Lower leg skin (tissue), 4 donors: ENCODE measurements at regions not wholly inside any gene's neighbourhood (a gene's known extent, or its start where the extent isn't known, plus 50 kb on each side); places are given as distances from the start of the nearest gene placed in this dataset.
A peak's percentile ranks its signal among the peaks of the same experiment; 100 is the strongest.

ENCODE experiments used
- DNase-seq, 2 donors: peaks; one replicate each; pipeline ENCODE4 v3.0.0-alpha.2; 2019; ENCODE audit warnings: low spot score in 2 of 2
- H3K4me3 ChIP-seq: fragments of 200-600 bp; sonication (generic); 2 replicates; pipeline ENCODE4 v1.5.1; 2017; ENCODE audit warnings: mild to moderate bottlenecking, low read depth; ENCODE audit not compliant: poor library complexity, severe bottlenecking
- CTCF ChIP-seq, 3 donors: fragments of 450-650 bp; IDR thresholded peaks; one replicate each; pipeline ENCODE4 v1.5.1; 2016; ENCODE audit warnings: antibody characterized with exemption in 3 of 3, mild to moderate bottlenecking in 3 of 3, moderate library complexity in 2 of 3
- POLR2A ChIP-seq, 2 donors: fragments of 450-650 bp; IDR thresholded peaks; one replicate each; pipeline ENCODE4 v1.6.1; 2016 to 2017; ENCODE audit warnings: antibody characterized with exemption in 2 of 2, mild to moderate bottlenecking in 1 of 2, moderate library complexity in 1 of 2
- WGBS, 2 donors: methylation state at CpG; one replicate each; pipeline ENCODE4 v1.1.5; 2018; 5-methylcytosine and 5-hydroxymethylcytosine counted together
- intact Hi-C: fragments of 100-400 bp; cut with DNase I; formaldehyde crosslinking; loops from one replicate; pipeline ENCODE4 v1.15.0; 2023; ENCODE audit warnings: low total_unique reads

- TF ChIP-seq POLR2A (IDR thresholded peaks at IDR 0.05) (no peak), CTCF (IDR thresholded peaks at IDR 0.05) (no peak)
- 46% methylated on average over 6 of the region's 6 CpGs for WGBS, 2 donors
- intact Hi-C loops = no loop called here
- no peak overlapping the region for H3K4me3 ChIP-seq
- peak in 1 of 2 donors; percentile 7 for DNase-seq
Observed at GRCh38 chr20:58054082-58054779, 174.2 kb downstream of the ANKRD60 start.

- no peak overlapping the region for H3K4me3 ChIP-seq
- 78 to 92% methylated on average over 10 of the region's 10 CpGs for whole genome bisulfite sequencing, 2 donors
- intact Hi-C loops = no loop called here
- TF ChIP-seq CTCF (IDR thresholded peaks at IDR 0.05) (no peak), POLR2A (IDR thresholded peaks at IDR 0.05) (no peak)
- DNase-seq = peak; percentile 7 to 62
Observed at GRCh38 chr20:58053391-58054055, 174.9 kb downstream of the ANKRD60 start.

GRCh38 chr20:58051367-58051766 lies 177.1 kb downstream of the ANKRD60 start:
- no peak for TF ChIP-seq POLR2A (IDR thresholded peaks at IDR 0.05)
- no peak for TF ChIP-seq CTCF (IDR thresholded peaks at IDR 0.05)

GRCh38 chr20:58048096-58048702 lies 180.3 kb downstream of the ANKRD60 start:
- DNase-seq = peak; percentile 15 to 74
- no peak overlapping the region for H3K4me3 ChIP-seq
- 31 to 35% methylated on average over 3 of the region's 3 CpGs for WGBS, 2 donors
- TF ChIP-seq CTCF (IDR thresholded peaks at IDR 0.05) = no peak
- intact Hi-C loops = no loop called here

More at GRCh38 chr20:58051367-58051766, 177.1 kb downstream of the ANKRD60 start:
- 0 to 88% methylated on average over 1 of the region's 1 CpG for WGBS, 2 donors
- intact Hi-C loops = no loop called here
- no peak for DNase-seq
- H3K4me3 ChIP-seq = no peak overlapping the region

- TF ChIP-seq POLR2A (IDR thresholded peaks at IDR 0.05) = no peak
- no peak for TF ChIP-seq CTCF (IDR thresholded peaks at IDR 0.05)
- peak; percentile 11 to 53 for DNase-seq
- H3K4me3 ChIP-seq = no peak overlapping the region
- 83 to 93% methylated on average over 5 of the region's 5 CpGs for WGBS, 2 donors
- intact Hi-C loops = no loop called here
Observed at GRCh38 chr20:58046311-58046710, 182.1 kb downstream of the ANKRD60 start.
